ENCODE measurements at regions not wholly inside any gene's neighbourhood (a gene's known extent, or its start where the extent isn't known, plus 50 kb on each side); places are given as distances from the start of the nearest gene placed in this dataset.
"Not testable (repeated sequence)": the region's sequence is repeated elsewhere in the genome, so short reads cannot be mapped to it uniquely, and the experiment has no call there.

DNA sequence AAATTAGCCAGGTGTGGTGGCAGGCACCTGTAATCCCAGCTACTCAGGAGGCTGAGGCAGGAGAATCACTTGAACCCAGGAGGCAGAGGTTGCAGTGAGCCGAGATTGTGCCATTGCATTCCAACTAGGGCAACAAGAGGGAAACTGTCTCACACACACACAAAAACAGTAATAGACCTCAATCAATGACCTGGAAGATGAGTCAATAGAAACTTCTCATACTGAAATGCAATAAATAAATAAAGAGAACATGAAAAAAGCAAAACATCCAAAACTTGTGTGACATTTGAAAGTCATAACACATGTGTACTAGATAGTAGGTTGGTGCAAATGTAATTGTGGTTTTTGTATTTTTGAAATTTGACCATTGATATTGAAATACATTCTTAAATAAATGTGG lies 1338.5 kb downstream of the AMY1C start (continued):
- TF ChIP-seq TAF1 (conservative IDR thresholded peaks at IDR 0.05) (no peak), EGR1 (IDR thresholded peaks at IDR 0.05; ENCODE audit: low read depth in 2 of 2) (no peak), RXRA (IDR thresholded peaks at IDR 0.05) (no peak)

DNA sequence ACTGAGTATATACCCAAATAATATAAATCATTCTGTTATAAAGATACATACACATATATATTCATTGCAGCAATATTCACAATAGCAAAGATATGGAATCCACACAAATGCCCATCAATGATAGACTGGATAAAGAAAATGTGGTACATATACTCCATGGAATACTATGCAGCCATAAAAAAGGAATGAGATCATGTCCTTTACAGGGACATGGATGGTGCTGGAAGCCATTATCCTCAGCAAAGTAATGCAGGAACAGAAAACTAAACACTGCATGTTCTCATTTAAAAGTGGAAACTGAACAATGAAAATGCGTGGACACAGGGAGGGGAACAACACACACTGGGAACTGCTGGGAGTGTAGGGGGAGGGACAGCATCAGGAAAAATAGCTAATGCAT lies 1344.2 kb downstream of the AMY1C start:
- 93% methylated on average over 1 of the region's 1 CpG for WGBS
- H3K9ac ChIP-seq (ENCODE audit: low read depth in 1 of 2, low read length in 2 of 2); H3K27me3 ChIP-seq (ENCODE audit: control insufficient read depth in 4 of 4, insufficient read depth in 4 of 4, low read length in 3 of 4); H3K36me3 ChIP-seq (ENCODE audit: control insufficient read depth in 4 of 4, insufficient read depth in 3 of 4, low read depth in 1 of 4, low read length in 3 of 4); DNase-seq (ENCODE audit: low spot score); H3K4me3 ChIP-seq (ENCODE audit: low read depth in 1 of 3, low read length in 3 of 3); H3K4me1 ChIP-seq (ENCODE audit: control insufficient read depth in 4 of 4, insufficient read depth in 4 of 4, low read length in 3 of 4); H3K27ac ChIP-seq (ENCODE audit: low read depth in 1 of 2, low read length in 2 of 2); H3K9me3 ChIP-seq (ENCODE audit: control insufficient read depth in 4 of 4, low read length in 3 of 4): not testable (repeated sequence)

DNA sequence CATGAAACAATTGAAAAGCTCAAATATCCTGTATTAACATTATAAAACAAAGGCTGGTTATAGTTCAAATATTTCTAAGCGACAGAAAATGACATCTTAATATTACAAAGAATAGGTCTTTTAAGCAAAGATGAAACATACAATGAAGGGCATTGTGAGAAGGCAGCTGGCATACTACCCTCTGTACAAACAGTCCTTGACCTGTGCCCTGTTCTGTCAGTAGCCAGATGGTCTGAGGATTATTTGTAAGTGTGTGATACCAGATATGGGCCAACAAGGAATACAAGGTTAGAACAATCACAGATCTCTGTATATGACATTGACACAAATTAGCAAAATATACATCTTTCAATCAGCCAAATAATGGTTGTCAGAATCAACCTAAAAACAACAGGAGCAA lies 1350.4 kb downstream of the AMY1C start:
- no peaks in the 10 kb centered on the region for H3K4me1 ChIP-seq (ENCODE audit: control insufficient read depth in 4 of 4, insufficient read depth in 4 of 4, low read length in 3 of 4)
- no peak overlapping the region for H3K4me3 ChIP-seq (ENCODE audit: low read depth in 1 of 3, low read length in 3 of 3)
- no peak overlapping the region for H3K27ac ChIP-seq (ENCODE audit: low read depth in 1 of 2, low read length in 2 of 2)
- no peaks in the 10 kb centered on the region for H3K36me3 ChIP-seq (ENCODE audit: control insufficient read depth in 4 of 4, insufficient read depth in 3 of 4, low read depth in 1 of 4, low read length in 3 of 4)
- 60% methylated on average over 1 of the region's 1 CpG for WGBS
- H3K9ac ChIP-seq (ENCODE audit: low read depth in 1 of 2, low read length in 2 of 2): no peak overlapping the region
- H3K9me3 ChIP-seq (ENCODE audit: control insufficient read depth in 4 of 4, low read length in 3 of 4): no peaks in the 10 kb centered on the region
- no peak for TF ChIP-seq NR2F2 (IDR thresholded peaks at IDR 0.05)
- DNase-seq (ENCODE audit: low spot score): no peak
- H3K27me3 ChIP-seq (ENCODE audit: control insufficient read depth in 4 of 4, insufficient read depth in 4 of 4, low read length in 3 of 4): no peaks in the 10 kb centered on the region

DNA sequence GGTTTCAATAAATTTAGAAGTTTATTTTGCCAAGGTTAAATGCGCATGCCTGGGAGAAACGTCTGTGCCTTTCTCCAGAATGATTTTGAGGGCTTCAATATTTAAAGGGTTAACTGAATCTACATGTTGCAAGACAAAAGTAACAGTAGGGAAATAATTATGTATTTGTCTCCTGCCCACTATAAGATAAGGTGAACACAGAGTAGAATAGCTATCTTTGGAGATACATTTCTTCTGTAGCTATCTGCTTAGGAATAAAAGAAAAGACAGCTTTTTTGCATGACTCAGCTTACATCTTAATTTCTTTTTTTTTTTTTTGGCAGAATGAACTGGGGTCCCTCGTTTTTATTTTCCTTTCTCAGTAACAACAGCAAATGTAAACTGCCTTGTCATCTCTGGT lies 1351.6 kb downstream of the AMY1C start:
- WGBS: 45% methylated on average over 3 of the region's 3 CpGs
- H3K4me1 ChIP-seq (ENCODE audit: control insufficient read depth in 4 of 4, insufficient read depth in 4 of 4, low read length in 3 of 4): no peaks in the 10 kb centered on the region

More for the DNA sequence above, 1351.6 kb downstream of the AMY1C start:
- TF ChIP-seq, protein P1, sequence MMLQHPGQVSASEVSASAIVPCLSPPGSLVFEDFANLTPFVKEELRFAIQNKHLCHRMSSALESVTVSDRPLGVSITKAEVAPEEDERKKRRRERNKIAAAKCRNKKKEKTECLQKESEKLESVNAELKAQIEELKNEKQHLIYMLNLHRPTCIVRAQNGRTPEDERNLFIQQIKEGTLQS (IDR thresholded peaks at IDR 0.05): no peak
- no peak for TF ChIP-seq FOXA2 (IDR thresholded peaks at IDR 0.05)
- TF ChIP-seq EGR1 (IDR thresholded peaks at IDR 0.05; ENCODE audit: low read depth in 2 of 2): no peak
- TF ChIP-seq HNF4G (IDR thresholded peaks at IDR 0.05): no peak
- TF ChIP-seq YY1 (IDR thresholded peaks at IDR 0.05): no peak
- no peak for TF ChIP-seq RXRA (IDR thresholded peaks at IDR 0.05)
- TF ChIP-seq, protein P2, sequence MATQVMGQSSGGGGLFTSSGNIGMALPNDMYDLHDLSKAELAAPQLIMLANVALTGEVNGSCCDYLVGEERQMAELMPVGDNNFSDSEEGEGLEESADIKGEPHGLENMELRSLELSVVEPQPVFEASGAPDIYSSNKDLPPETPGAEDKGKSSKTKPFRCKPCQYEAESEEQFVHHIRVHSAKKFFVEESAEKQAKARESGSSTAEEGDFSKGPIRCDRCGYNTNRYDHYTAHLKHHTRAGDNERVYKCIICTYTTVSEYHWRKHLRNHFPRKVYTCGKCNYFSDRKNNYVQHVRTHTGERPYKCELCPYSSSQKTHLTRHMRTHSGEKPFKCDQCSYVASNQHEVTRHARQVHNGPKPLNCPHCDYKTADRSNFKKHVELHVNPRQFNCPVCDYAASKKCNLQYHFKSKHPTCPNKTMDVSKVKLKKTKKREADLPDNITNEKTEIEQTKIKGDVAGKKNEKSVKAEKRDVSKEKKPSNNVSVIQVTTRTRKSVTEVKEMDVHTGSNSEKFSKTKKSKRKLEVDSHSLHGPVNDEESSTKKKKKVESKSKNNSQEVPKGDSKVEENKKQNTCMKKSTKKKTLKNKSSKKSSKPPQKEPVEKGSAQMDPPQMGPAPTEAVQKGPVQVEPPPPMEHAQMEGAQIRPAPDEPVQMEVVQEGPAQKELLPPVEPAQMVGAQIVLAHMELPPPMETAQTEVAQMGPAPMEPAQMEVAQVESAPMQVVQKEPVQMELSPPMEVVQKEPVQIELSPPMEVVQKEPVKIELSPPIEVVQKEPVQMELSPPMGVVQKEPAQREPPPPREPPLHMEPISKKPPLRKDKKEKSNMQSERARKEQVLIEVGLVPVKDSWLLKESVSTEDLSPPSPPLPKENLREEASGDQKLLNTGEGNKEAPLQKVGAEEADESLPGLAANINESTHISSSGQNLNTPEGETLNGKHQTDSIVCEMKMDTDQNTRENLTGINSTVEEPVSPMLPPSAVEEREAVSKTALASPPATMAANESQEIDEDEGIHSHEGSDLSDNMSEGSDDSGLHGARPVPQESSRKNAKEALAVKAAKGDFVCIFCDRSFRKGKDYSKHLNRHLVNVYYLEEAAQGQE (IDR thresholded peaks at IDR 0.05): no peak
- no peak for TF ChIP-seq SP1 (IDR thresholded peaks at IDR 0.05)
- TF ChIP-seq NR2F2 (IDR thresholded peaks at IDR 0.05): no peak
- TF ChIP-seq HNF4A (conservative IDR thresholded peaks at IDR 0.05): no peak
- TF ChIP-seq, protein P3, sequence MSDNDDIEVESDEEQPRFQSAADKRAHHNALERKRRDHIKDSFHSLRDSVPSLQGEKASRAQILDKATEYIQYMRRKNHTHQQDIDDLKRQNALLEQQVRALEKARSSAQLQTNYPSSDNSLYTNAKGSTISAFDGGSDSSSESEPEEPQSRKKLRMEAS (IDR thresholded peaks at IDR 0.05): no peak
- no peak for TF ChIP-seq JUND (IDR thresholded peaks at IDR 0.05)
- TF ChIP-seq, protein P4, sequence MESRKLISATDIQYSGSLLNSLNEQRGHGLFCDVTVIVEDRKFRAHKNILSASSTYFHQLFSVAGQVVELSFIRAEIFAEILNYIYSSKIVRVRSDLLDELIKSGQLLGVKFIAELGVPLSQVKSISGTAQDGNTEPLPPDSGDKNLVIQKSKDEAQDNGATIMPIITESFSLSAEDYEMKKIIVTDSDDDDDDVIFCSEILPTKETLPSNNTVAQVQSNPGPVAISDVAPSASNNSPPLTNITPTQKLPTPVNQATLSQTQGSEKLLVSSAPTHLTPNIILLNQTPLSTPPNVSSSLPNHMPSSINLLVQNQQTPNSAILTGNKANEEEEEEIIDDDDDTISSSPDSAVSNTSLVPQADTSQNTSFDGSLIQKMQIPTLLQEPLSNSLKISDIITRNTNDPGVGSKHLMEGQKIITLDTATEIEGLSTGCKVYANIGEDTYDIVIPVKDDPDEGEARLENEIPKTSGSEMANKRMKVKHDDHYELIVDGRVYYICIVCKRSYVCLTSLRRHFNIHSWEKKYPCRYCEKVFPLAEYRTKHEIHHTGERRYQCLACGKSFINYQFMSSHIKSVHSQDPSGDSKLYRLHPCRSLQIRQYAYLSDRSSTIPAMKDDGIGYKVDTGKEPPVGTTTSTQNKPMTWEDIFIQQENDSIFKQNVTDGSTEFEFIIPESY (IDR thresholded peaks at IDR 0.05): no peak
- TF ChIP-seq, protein P5, sequence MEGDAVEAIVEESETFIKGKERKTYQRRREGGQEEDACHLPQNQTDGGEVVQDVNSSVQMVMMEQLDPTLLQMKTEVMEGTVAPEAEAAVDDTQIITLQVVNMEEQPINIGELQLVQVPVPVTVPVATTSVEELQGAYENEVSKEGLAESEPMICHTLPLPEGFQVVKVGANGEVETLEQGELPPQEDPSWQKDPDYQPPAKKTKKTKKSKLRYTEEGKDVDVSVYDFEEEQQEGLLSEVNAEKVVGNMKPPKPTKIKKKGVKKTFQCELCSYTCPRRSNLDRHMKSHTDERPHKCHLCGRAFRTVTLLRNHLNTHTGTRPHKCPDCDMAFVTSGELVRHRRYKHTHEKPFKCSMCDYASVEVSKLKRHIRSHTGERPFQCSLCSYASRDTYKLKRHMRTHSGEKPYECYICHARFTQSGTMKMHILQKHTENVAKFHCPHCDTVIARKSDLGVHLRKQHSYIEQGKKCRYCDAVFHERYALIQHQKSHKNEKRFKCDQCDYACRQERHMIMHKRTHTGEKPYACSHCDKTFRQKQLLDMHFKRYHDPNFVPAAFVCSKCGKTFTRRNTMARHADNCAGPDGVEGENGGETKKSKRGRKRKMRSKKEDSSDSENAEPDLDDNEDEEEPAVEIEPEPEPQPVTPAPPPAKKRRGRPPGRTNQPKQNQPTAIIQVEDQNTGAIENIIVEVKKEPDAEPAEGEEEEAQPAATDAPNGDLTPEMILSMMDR (IDR thresholded peaks at IDR 0.05; ENCODE audit: low read depth, low read length, missing input control): no peak
- no peak for TF ChIP-seq FOXA1 (IDR thresholded peaks at IDR 0.05)
- TF ChIP-seq TAF1 (conservative IDR thresholded peaks at IDR 0.05): no peak
- no peak for TF ChIP-seq GABPA (IDR thresholded peaks at IDR 0.05 in 1 of 2, conservative IDR thresholded peaks at IDR 0.05 in 1 of 2)
- TF ChIP-seq RAD21 (IDR thresholded peaks at IDR 0.05): no peak
- no peak overlapping the region for H3K27ac ChIP-seq (ENCODE audit: low read depth in 1 of 2, low read length in 2 of 2)
- no peak overlapping the region for H3K4me3 ChIP-seq (ENCODE audit: low read depth in 1 of 3, low read length in 3 of 3)
- no peak overlapping the region for H3K9ac ChIP-seq (ENCODE audit: low read depth in 1 of 2, low read length in 2 of 2)
- no peak for DNase-seq (ENCODE audit: low spot score)
- no peaks in the 10 kb centered on the region for H3K27me3 ChIP-seq (ENCODE audit: control insufficient read depth in 4 of 4, insufficient read depth in 4 of 4, low read length in 3 of 4)
- H3K36me3 ChIP-seq (ENCODE audit: control insufficient read depth in 4 of 4, insufficient read depth in 3 of 4, low read depth in 1 of 4, low read length in 3 of 4): no peaks in the 10 kb centered on the region
- no peaks in the 10 kb centered on the region for H3K9me3 ChIP-seq (ENCODE audit: control insufficient read depth in 4 of 4, low read length in 3 of 4)

Measured in liver (tissue), 8 donors.